ENCODE measurements at regions not wholly inside any gene's neighbourhood (a gene's known extent, or its start where the extent isn't known, plus 50 kb on each side); places are given as distances from the start of the nearest gene placed in this dataset.

- TF ChIP-seq CTCF (conservative IDR thresholded peaks at IDR 0.05 in 1 of 2, IDR thresholded peaks at IDR 0.05 in 1 of 2; ENCODE audit: low read depth in 1 of 2, low read length in 2 of 2): no peak
- TF ChIP-seq EZH2 (IDR thresholded peaks at IDR 0.05; ENCODE audit: low read length, missing control alignments): no peak
Measured at GRCh38 chr12:46500673-46501072, 128.1 kb upstream of the SLC38A2 start.
